Neural progenitor cell (in vitro differentiated cells): ENCODE measurements at regions not wholly inside any gene's neighbourhood (a gene's known extent, or its start where the extent isn't known, plus 50 kb on each side); places are given as distances from the start of the nearest gene placed in this dataset.

Source experiments
- DNase-seq: peaks from one replicate; pipeline ENCODE4 v3.0.0-alpha.2; 2016; ENCODE audit warnings: low spot score
- H2AFZ ChIP-seq: fragments of 200-600 bp; sonication (generic); replicated peaks from 2 replicates; pipeline ENCODE4 v1.6.1; 2016; ENCODE audit warnings: antibody characterized with exemption
- H3F3A ChIP-seq: fragments of 200-600 bp; sonication (generic); 2 replicates; pipeline ENCODE4 v1.6.1; 2016; ENCODE audit warnings: antibody characterized with exemption, low read depth
- H3K27ac ChIP-seq: fragments of 200-600 bp; sonication (generic); 2 replicates; pipeline ENCODE4 v1.5.1; 2016; ENCODE audit warnings: mild to moderate bottlenecking
- H3K27me3 ChIP-seq: fragments of 200-600 bp; sonication (generic); 2 replicates; pipeline ENCODE4 v1.6.1; 2016; ENCODE audit warnings: mild to moderate bottlenecking, moderate library complexity
- H3K36me3 ChIP-seq: fragments of 200-600 bp; sonication (generic); 2 replicates; pipeline ENCODE4 v1.5.1; 2016
- H3K4me1 ChIP-seq: fragments of 200-600 bp; sonication (generic); 2 replicates; pipeline ENCODE4 v1.6.1; 2016; ENCODE audit warnings: mixed run types
- H3K4me2 ChIP-seq: fragments of 200-600 bp; sonication (generic); 2 replicates; pipeline ENCODE4 v1.6.1; 2016
- H3K4me3 ChIP-seq: fragments of 200-600 bp; sonication (generic); 2 replicates; pipeline ENCODE4 v1.5.1; 2016
- H3K79me2 ChIP-seq: fragments of 200-600 bp; sonication (generic); 2 replicates; pipeline ENCODE4 v1.6.1; 2016; ENCODE audit warnings: low read depth
- H3K9ac ChIP-seq: fragments of 200-600 bp; sonication (generic); 2 replicates; pipeline ENCODE4 v1.6.1; 2016
- H3K9me3 ChIP-seq: fragments of 200-600 bp; sonication (generic); 2 replicates; pipeline ENCODE4 v1.5.1; 2016; ENCODE audit warnings: low read depth
- H4K20me1 ChIP-seq: fragments of 200-600 bp; sonication (generic); 2 replicates; pipeline ENCODE4 v1.6.1; 2016; ENCODE audit warnings: low read depth
- H3K27ac Mint-ChIP-seq: 3 replicates; pipeline ENCODE4 v1.8.0; 2021; ENCODE audit warnings: mixed read lengths
- H3K27me3 Mint-ChIP-seq: 2 replicates; pipeline ENCODE4 v1.8.0; 2022; ENCODE audit warnings: low read depth, mild to moderate bottlenecking, inconsistent platforms, moderate library complexity, mixed read lengths; ENCODE audit not compliant: insufficient read depth
- H3K36me3 Mint-ChIP-seq: 3 replicates; pipeline ENCODE4 v1.8.0; 2021; ENCODE audit warnings: mixed read lengths
- H3K4me1 Mint-ChIP-seq: 3 replicates; pipeline ENCODE4 v1.8.0; 2021; ENCODE audit warnings: mixed read lengths
- H3K4me3 Mint-ChIP-seq: 3 replicates; pipeline ENCODE4 v1.8.0; 2021; ENCODE audit warnings: mild to moderate bottlenecking, moderate library complexity, mixed read lengths
- H3K9me3 Mint-ChIP-seq: 3 replicates; pipeline ENCODE4 v1.8.0; 2020; ENCODE audit warnings: mixed read lengths
- CTCF ChIP-seq: fragments of 200-600 bp; sonication (generic); IDR thresholded peaks from 2 replicates; pipeline ENCODE4 v1.5.1; 2017; ENCODE audit warnings: antibody characterized with exemption, mild to moderate bottlenecking
- EZH2 ChIP-seq: fragments of 200-600 bp; sonication (generic); IDR thresholded peaks from 2 replicates; pipeline ENCODE4 v1.6.1; 2017; ENCODE audit warnings: antibody characterized with exemption, mild to moderate bottlenecking, moderate library complexity
- EZH2phosphoT487 ChIP-seq: fragments of 200-600 bp; sonication (generic); IDR thresholded peaks from 2 replicates; pipeline ENCODE4 v1.6.1; 2017; ENCODE audit warnings: antibody characterized with exemption

GRCh38 chr5:72046106-72046505 lies 61.2 kb upstream of the MAP1B start:
- H3K79me2 ChIP-seq = no peaks in the 10 kb centered on the region
- Mint-ChIP-seq H3K27ac (no peak overlapping the region), H3K36me3 (no peaks in the 10 kb centered on the region), H3K9me3 (peaks cover 2% of the 10 kb centered on the region), H3K27me3 (peaks cover 4% of the 10 kb centered on the region), H3K4me3 (no peak overlapping the region), H3K4me1 (peaks cover 5% of the 10 kb centered on the region)
- no peak overlapping the region for H2AFZ ChIP-seq
- no peak overlapping the region for H3K4me3 ChIP-seq
- no peaks in the 10 kb centered on the region for H3K27me3 ChIP-seq
- no peak for TF ChIP-seq EZH2
- no peak for TF ChIP-seq EZH2phosphoT487
- no peak for DNase-seq
- no peak overlapping the region for H3K9ac ChIP-seq
- peaks cover 1% of the 10 kb centered on the region for H3F3A ChIP-seq
- H3K9me3 ChIP-seq = no peaks in the 10 kb centered on the region
- H3K4me2 ChIP-seq = no peak overlapping the region
- H3K4me1 ChIP-seq = peaks cover 6% of the 10 kb centered on the region
- H4K20me1 ChIP-seq = no peaks in the 10 kb centered on the region
- no peak overlapping the region for H3K27ac ChIP-seq
- no peaks in the 10 kb centered on the region for H3K36me3 ChIP-seq

- Histone ChIP-seq H3K9ac (no peak overlapping the region), H3F3A (no peaks in the 10 kb centered on the region), H3K4me3 (no peak overlapping the region), H3K27me3 (no peaks in the 10 kb centered on the region), H3K27ac (no peak overlapping the region), H3K4me1 (peaks cover 11% of the 10 kb centered on the region), H3K4me2 (no peak overlapping the region), H3K9me3 (no peaks in the 10 kb centered on the region), H2AFZ (no peak overlapping the region), H3K36me3 (no peaks in the 10 kb centered on the region), H4K20me1 (no peaks in the 10 kb centered on the region), H3K79me2 (no peaks in the 10 kb centered on the region)
- Mint-ChIP-seq H3K4me3 (no peak overlapping the region), H3K36me3 (no peaks in the 10 kb centered on the region), H3K27ac (no peak overlapping the region), H3K4me1 (no peaks in the 10 kb centered on the region), H3K9me3 (no peaks in the 10 kb centered on the region), H3K27me3 (peaks cover 8% of the 10 kb centered on the region)
- TF ChIP-seq EZH2 (no peak), CTCF (no peak), EZH2phosphoT487 (no peak)
- no peak for DNase-seq
Measured at GRCh38 chr5:72055636-72056035, 51.6 kb upstream of the MAP1B start.
